GM12873 (cell line): ENCODE measurements at regions not wholly inside any gene's neighbourhood (a gene's known extent, or its start where the extent isn't known, plus 50 kb on each side); places are given as distances from the start of the nearest gene placed in this dataset.

Experiments
- CTCF ChIP-seq: IDR thresholded peaks from 2 replicates; pipeline ENCODE4 v1.5.1; 2012; ENCODE audit warnings: low read depth, mild to moderate bottlenecking, moderate library complexity, low read length, control low read depth; ENCODE audit not compliant: insufficient read depth; ENCODE audit errors: missing control alignments

- TF ChIP-seq CTCF: no peak
Observed at GRCh38 chr15:89035658-89036057, 52.6 kb upstream of the ABHD2 start.

- TF ChIP-seq CTCF: no peak
Observed at GRCh38 chr15:89038146-89038545, 50.1 kb upstream of the ABHD2 start.
